HCT116 (cell line): ENCODE measurements at regions not wholly inside any gene's neighbourhood (a gene's known extent, or its start where the extent isn't known, plus 50 kb on each side); places are given as distances from the start of the nearest gene placed in this dataset.

ENCODE experiments used
- ATAC-seq: fragments of 200-7000 bp; cut with Tn5 transposase; 2 replicates; pipeline ENCODE4 v1.9.1; 2020; ENCODE audit warnings: mild to moderate bottlenecking, moderate library complexity
- BruUV-seq: library from RNA; stranded (reverse); fragments of 400-500 nt; replicated peaks from 2 replicates; lab custom pipeline; 2021; lab: Mats Ljungman, UMichigan
- CTCF ChIA-PET: fragments of 300-600 bp; sonication (Branson Sonifier 250); formaldehyde crosslinking; loops from one replicate; lab custom pipeline; 2021; ENCODE audit warnings: antibody characterized with exemption; lab: Charles Lee
- POLR2A ChIA-PET: fragments of 300-600, 350-600 bp; sonication (Branson Sonifier 250); formaldehyde crosslinking; loops from one replicate; lab custom pipeline; 2021; ENCODE audit warnings: antibody characterized with exemption; lab: Charles Lee
- RAD21 ChIA-PET, 2 experiments: fragments of 300-600 bp; sonication (Branson Sonifier 250); formaldehyde crosslinking; loops; one replicate each; lab custom pipeline; 2023; ENCODE audit warnings: low total read pairs in 2 of 2; ENCODE audit not compliant: uncharacterized antibody in 2 of 2, unreplicated experiment in 2 of 2, low non-redundant PET in 1 of 2; lab: Charles Lee
- DNase-seq: peaks from one replicate; pipeline ENCODE4 v3.0.0-alpha.2; 2010; ENCODE audit warnings: low read depth, low spot score
- H2AFZ ChIP-seq: fragments of 200-600 bp; shearing (Covaris generic), sonication (generic); 2 replicates; pipeline ENCODE4 v1.6.1; 2017; ENCODE audit warnings: low read depth, mixed run types, mixed read lengths, antibody characterized with exemption, low read length; ENCODE audit not compliant: poor library complexity, severe bottlenecking
- H3K27ac ChIP-seq: 2 replicates; pipeline ENCODE4 v1.5.1; 2012; ENCODE audit warnings: low read depth, low read length
- H3K27me3 ChIP-seq: fragments of 200-600 bp; sonication (generic); 2 replicates; pipeline ENCODE4 v1.6.1; 2016; ENCODE audit warnings: mixed run types, low read length, mixed read lengths; ENCODE audit not compliant: insufficient read depth
- H3K36me3 ChIP-seq, 2 experiments: fragments of 200-500 bp in 1 of 2; fragments of 200-600 bp in 1 of 2; sonication (Bioruptor generic) in 1 of 2; sonication (generic) in 1 of 2; 2 replicates each; pipeline versions ENCODE4 v1.5.1 to v1.6.1; 2014 to 2016; ENCODE audit warnings: low read length in 2 of 2, inconsistent platforms in 1 of 2, mixed read lengths in 1 of 2, mixed run types in 1 of 2; ENCODE audit not compliant: insufficient read depth in 2 of 2, control insufficient read depth in 1 of 2
- H3K4me1 ChIP-seq, 2 experiments: fragments of 200-600 bp in 1 of 2; sonication (generic) in 1 of 2; 2 replicates each; pipeline versions ENCODE4 v1.5.1 to v1.6.1; 2012 to 2017; ENCODE audit warnings: low read length in 2 of 2, inconsistent platforms in 1 of 2, mild to moderate bottlenecking in 1 of 2, mixed read lengths in 1 of 2, mixed run types in 1 of 2, moderate library complexity in 1 of 2; ENCODE audit not compliant: insufficient read depth in 2 of 2, control insufficient read depth in 1 of 2
- H3K4me2 ChIP-seq: fragments of 200-600 bp; sonication (generic); 2 replicates; pipeline ENCODE4 v1.6.1; 2017; ENCODE audit warnings: mixed run types, low read length, mixed read lengths
- H3K4me3 ChIP-seq, 2 experiments: fragments of 200-600 bp in 1 of 2; sonication (generic) in 1 of 2; replicated peaks in 1 of 2; 2 replicates each; pipeline ENCODE4 v1.5.1; 2011 to 2016; ENCODE audit warnings: low read length in 2 of 2, control low read depth in 1 of 2, low read depth in 1 of 2, mild to moderate bottlenecking in 1 of 2, mixed read lengths in 1 of 2, mixed run types in 1 of 2
- H3K79me2 ChIP-seq: fragments of 200-600 bp; sonication (generic); 2 replicates; pipeline ENCODE4 v1.6.1; 2017; ENCODE audit warnings: mild to moderate bottlenecking, mixed run types, low read length, moderate library complexity, mixed read lengths; ENCODE audit not compliant: insufficient read depth
- H3K9ac ChIP-seq: fragments of 200-600 bp; sonication (generic); 2 replicates; pipeline ENCODE4 v1.6.1; 2016; ENCODE audit warnings: low read length, mixed read lengths
- H3K9me2 ChIP-seq: fragments of 200-600 bp; sonication (generic), shearing (Covaris generic); 2 replicates; pipeline ENCODE4 v1.6.1; 2017; ENCODE audit warnings: mixed run types, mild to moderate bottlenecking, moderate library complexity; ENCODE audit not compliant: insufficient read depth
- H3K9me3 ChIP-seq, 2 experiments: fragments of 200-500 bp in 1 of 2; fragments of 200-600 bp in 1 of 2; sonication (Bioruptor generic) in 1 of 2; sonication (generic) in 1 of 2; 2 replicates each; pipeline ENCODE4 v1.6.1; 2014 to 2017; ENCODE audit warnings: low read length in 2 of 2, mixed read lengths in 2 of 2, inconsistent platforms in 1 of 2, low read depth in 1 of 2, mild to moderate bottlenecking in 1 of 2, mixed run types in 1 of 2, moderate library complexity in 1 of 2; ENCODE audit not compliant: control insufficient read depth in 1 of 2, insufficient read depth in 1 of 2
- H4K20me1 ChIP-seq: fragments of 200-600 bp; sonication (generic), shearing (Covaris generic); 2 replicates; pipeline ENCODE4 v1.6.1; 2017; ENCODE audit warnings: mixed run types, mild to moderate bottlenecking, moderate library complexity; ENCODE audit not compliant: insufficient read depth
- ATF3 ChIP-seq: IDR thresholded peaks from 2 replicates; pipeline ENCODE4 v1.6.1; 2012
- CBX3 ChIP-seq: IDR thresholded peaks from 2 replicates; pipeline ENCODE4 v1.6.1; 2012; ENCODE audit warnings: low read depth
- CTCF ChIP-seq, 3 experiments: fragments of 200-600 bp in 1 of 3; sonication (generic) in 1 of 3; IDR thresholded peaks in 2 of 3; conservative IDR thresholded peaks in 1 of 3; 2 replicates each; pipeline ENCODE4 v1.5.1; 2012 to 2017; ENCODE audit warnings: low read depth in 2 of 3, low read length in 2 of 3, antibody characterized with exemption in 1 of 3, borderline replicate concordance in 1 of 3, control low read depth in 1 of 3, mild to moderate bottlenecking in 1 of 3, mixed read lengths in 1 of 3, mixed run types in 1 of 3, moderate library complexity in 1 of 3; ENCODE audit not compliant: insufficient read depth in 1 of 3
- EGR1 ChIP-seq: IDR thresholded peaks from 2 replicates; pipeline ENCODE4 v1.6.1; 2012; ENCODE audit warnings: low read depth
- ELF1 ChIP-seq: IDR thresholded peaks from 2 replicates; pipeline ENCODE4 v1.6.1; 2012; ENCODE audit warnings: low read depth, borderline replicate concordance
- EZH2 ChIP-seq: fragments of 200-600 bp; sonication (generic); IDR thresholded peaks from 2 replicates; pipeline ENCODE4 v1.6.1; 2017; ENCODE audit warnings: antibody characterized with exemption, mixed run types
- JUND ChIP-seq: IDR thresholded peaks from 2 replicates; pipeline ENCODE4 v1.6.1; 2012
- MAX ChIP-seq: IDR thresholded peaks from 2 replicates; pipeline ENCODE4 v1.6.1; 2012
- POLR2A ChIP-seq: IDR thresholded peaks from 2 replicates; pipeline ENCODE4 v1.7.0; 2011; ENCODE audit warnings: borderline replicate concordance; ENCODE audit not compliant: insufficient read depth, insufficient read length; ENCODE audit errors: extremely low read depth
- REST ChIP-seq: IDR thresholded peaks from 2 replicates; pipeline ENCODE4 v1.6.1; 2012; ENCODE audit warnings: low read depth
- SRF ChIP-seq: IDR thresholded peaks from 2 replicates; pipeline ENCODE4 v1.6.1; 2012; ENCODE audit warnings: low read depth
- TCF7L2 ChIP-seq: IDR thresholded peaks from 2 replicates; pipeline ENCODE4 v1.7.0; 2011; ENCODE audit warnings: borderline replicate concordance, inconsistent platforms; ENCODE audit not compliant: insufficient read depth, insufficient read length; ENCODE audit errors: extremely low read depth
- YY1 ChIP-seq: IDR thresholded peaks from 2 replicates; pipeline ENCODE4 v1.6.1; 2011; ENCODE audit warnings: low read length, low read depth, moderate library complexity, mild to moderate bottlenecking; ENCODE audit not compliant: insufficient replicate concordance; ENCODE audit errors: extremely low read depth
- ZFX ChIP-seq: fragments of 450-650 bp; IDR thresholded peaks from 2 replicates; pipeline ENCODE4 v1.6.1; 2017
- ZNF274 ChIP-seq: fragments of 200-500 bp; sonication (Bioruptor generic); IDR thresholded peaks from 2 replicates; pipeline ENCODE4 v1.6.1; 2014; ENCODE audit warnings: mild to moderate bottlenecking, low read depth, low read length, inconsistent platforms
- intact Hi-C: fragments of 100-400 bp; cut with micrococcal nuclease; formaldehyde crosslinking; loops from 2 replicates; pipeline ENCODE4 v1.10.0; 2022

- TF ChIP-seq REST, result no peak
- TF ChIP-seq EGR1, result no peak
- no peak for TF ChIP-seq MAX
- no peak for TF ChIP-seq ZNF274
- TF ChIP-seq TCF7L2, result no peak
- TF ChIP-seq, all 23 proteins: peak for 0
These were observed 318.3 kb upstream of the PROX1 start (continued) for GRCh38 chr1:213669512-213669911.

- Histone ChIP-seq H4K20me1 (no peaks in the 10 kb centered on the region), H2AFZ (no peak overlapping the region), H3K4me3 (no peak overlapping the region), H3K27ac (no peak overlapping the region), H3K4me2 (no peak overlapping the region), H3K9ac (no peak overlapping the region), H3K27me3 (no peaks in the 10 kb centered on the region), H3K9me3 (no peaks in the 10 kb centered on the region), H3K4me1 (no peaks in the 10 kb centered on the region), H3K79me2 (no peaks in the 10 kb centered on the region), H3K36me3 (no peaks in the 10 kb centered on the region), H3K9me2 (no peaks in the 10 kb centered on the region)
- intact Hi-C loops, result no loop called here
- ATAC-seq, result no peak
- BruUV-seq, result no TSS peak
- RAD21 ChIA-PET, result no interaction called here
- POLR2A ChIA-PET, result no interaction called here
- DNase-seq, result no peak
- CTCF ChIA-PET, result no interaction called here
- TF ChIP-seq CTCF (IDR thresholded peaks at IDR 0.05 in 2 of 3, conservative IDR thresholded peaks at IDR 0.05 in 1 of 3; ENCODE audit: borderline replicate concordance in 1 of 3, insufficient read depth in 1 of 3, low read depth in 2 of 3, low read length in 2 of 3), result no peak
- no peak for TF ChIP-seq ZFX
- TF ChIP-seq EZH2, result no peak
- no peak for TF ChIP-seq POLR2A
- no peak for TF ChIP-seq SRF
- TF ChIP-seq TCF7L2, result no peak
- no peak for TF ChIP-seq ZNF274
- no peak for TF ChIP-seq ATF3
- TF ChIP-seq YY1, result no peak
- no peak for TF ChIP-seq JUND
- TF ChIP-seq MAX, result no peak
- TF ChIP-seq CBX3, result no peak
- TF ChIP-seq ELF1, result no peak
These were observed 317.6 kb upstream of the PROX1 start for GRCh38 chr1:213669964-213670691.
